HG02938 (cell line): ENCODE measurements at regions not wholly inside any gene's neighbourhood (a gene's known extent, or its start where the extent isn't known, plus 50 kb on each side); places are given as distances from the start of the nearest gene placed in this dataset.
A peak's percentile ranks its signal among the peaks of the same experiment; 100 is the strongest.

Source experiments
- ATAC-seq: cut with Tn5 transposase; IDR thresholded peaks from one replicate; pipeline ENCODE4 v1.9.1; 2021; ENCODE audit warnings: mild to moderate bottlenecking, moderate library complexity; ENCODE audit not compliant: unreplicated experiment

DNA sequence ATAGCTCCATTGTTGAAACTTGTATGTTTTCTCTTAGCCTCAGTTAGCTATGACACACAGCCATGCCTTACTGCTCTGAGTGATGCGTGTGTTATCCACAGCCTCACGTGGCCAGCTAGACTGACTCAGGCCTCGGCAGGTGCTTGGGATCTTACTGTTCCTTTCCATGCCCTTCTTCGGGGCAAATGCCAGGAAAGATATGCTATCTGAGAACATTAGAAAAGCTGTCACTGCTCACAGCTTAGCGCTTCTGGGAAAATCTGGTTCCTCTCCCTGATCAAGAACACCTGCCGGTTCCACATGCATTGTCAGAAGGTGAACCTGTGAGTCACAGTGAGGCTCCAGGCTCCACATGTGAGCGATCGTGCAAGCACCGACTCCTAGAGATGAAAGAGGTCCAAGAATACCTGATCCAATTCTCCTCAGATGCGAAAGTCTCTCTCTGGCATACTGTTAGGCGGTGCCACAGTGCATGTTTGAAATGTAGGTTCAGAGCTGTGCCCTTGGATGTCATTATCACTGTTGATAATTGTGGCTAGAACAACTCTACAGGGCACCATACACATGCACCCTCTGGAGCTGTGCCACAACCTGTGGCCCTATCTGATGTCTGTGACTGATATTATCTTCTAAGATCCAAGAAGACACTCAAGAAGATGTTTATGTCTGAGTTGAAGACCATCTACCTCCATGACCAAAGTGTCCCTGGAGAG, 247.8 kb upstream of the IGFBP3 start:
- ATAC-seq = no peak

GRCh38 chr7:46168231-46168630, 247.2 kb upstream of the IGFBP3 start:
- no peak for ATAC-seq

DNA sequence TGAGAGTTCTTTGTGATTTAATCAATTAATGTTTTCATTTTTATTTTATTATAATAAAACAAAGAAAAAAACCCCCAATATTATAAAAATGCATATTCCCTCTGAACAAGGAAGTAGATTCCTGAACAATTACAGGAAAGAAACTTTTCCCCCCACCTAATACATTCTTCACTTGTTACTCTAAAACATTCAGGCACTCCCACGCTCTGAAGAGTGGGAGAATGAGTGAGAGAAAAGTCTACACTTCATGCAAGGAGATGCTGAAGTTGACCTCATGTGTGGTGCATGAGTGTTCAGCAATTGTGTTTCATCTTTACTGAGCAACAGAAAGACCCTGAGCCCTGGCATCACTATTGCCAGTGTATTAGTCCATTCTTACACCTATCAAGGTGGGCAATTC, 244.2 kb upstream of the IGFBP3 start:
- ATAC-seq = no peak

DNA sequence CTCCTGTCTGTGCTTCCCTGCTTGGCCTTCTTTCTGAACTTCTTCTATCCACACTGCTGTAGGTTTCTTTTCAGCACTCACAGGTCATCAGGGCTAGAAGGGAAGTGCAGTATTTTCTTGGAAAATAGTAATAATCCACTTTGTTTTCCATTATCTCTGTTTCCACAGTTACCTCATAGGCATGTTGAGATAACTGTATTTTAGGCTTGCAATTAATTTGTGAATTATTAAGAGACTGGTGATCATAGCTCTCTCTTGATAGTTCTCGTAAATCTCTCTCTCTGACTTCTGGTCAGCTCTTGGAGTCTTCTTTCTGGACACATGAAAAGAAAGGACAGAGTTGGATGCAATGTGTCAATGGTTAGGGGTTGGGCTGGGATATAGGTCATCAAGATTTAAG, 243.6 kb upstream of the IGFBP3 start:
- no peak for ATAC-seq

DNA sequence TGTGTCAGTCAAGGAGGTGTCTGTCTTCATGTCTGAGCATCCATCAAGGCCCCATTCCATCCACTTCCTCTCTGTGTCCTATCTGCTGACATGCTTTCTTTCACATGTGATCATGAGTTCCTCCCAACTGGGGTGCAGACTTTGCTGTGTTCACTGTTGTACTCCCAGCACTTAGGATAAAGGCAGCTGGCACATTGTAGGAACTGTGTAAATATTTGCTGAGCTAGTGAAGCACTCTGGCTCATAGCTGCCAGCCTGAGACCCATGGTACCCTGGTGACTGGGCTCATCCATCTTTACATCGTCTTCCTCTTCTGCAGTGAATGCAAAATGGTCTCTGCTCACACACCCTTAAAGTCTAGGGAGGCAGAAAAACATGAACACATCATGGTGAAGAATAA, 242.2 kb upstream of the IGFBP3 start:
- no peak for ATAC-seq

GRCh38 chr7:46162609-46163008, 241.5 kb upstream of the IGFBP3 start:
- ATAC-seq = no peak

DNA sequence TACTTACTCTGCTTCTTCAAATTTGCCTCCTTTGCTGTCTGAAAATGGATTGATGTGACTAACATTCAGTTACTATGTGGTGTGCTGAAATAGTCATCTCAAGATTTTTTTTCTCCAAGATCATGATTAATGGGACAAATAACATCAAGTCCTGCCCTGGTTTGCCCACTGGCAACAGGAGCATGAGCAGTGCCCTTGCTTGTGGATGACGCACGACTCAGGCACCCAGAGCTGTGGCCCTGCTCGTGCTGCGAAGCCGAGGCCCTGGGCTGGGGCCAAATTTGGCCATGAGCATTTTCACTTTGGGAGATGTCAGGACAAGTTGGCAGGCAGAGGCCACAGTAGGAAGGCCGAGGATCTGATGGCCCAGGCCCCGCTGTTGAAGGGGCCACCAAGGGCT, 239.8 kb upstream of the IGFBP3 start:
- ATAC-seq = no peak

- ATAC-seq = no peak
Observed at GRCh38 chr7:46157931-46158330, 236.9 kb upstream of the IGFBP3 start.

DNA sequence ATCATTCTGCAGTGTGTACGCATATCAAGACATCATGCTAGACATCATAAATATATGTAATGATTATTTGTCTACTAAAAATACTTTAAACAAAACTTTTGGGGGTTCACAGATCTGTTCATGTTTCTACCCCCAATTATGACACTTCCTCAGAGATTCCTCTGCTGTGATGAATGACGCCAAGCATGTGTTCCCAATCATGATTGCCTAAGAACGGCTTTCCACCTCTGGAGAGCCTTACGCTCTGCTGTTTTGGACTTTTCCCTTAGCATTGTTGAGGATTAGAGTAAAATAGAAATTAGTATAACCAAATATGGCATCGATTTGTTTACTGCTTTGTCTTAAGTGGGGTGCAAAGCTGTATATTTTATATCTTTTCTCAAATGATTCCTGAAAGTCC, 236.3 kb upstream of the IGFBP3 start:
- ATAC-seq = no peak

DNA sequence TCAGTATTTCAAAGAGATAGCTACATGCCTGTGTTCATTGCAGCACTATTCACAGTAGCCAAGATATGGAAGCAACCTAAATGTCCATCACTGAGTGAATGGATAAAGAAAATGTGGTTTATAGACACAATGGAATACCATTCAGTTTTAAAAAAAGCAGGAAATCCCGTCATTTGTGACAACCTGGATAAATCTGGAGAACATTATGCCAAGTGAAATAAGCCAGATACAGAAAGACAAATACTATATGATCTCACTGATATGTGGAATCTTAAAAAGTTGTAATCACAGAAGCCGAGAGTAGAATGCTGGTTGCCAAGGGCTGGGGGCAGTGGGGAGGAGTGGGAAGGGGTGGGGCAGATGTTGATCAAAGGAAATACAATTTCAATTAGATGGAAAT, 235.8 kb upstream of the IGFBP3 start:
- no peak for ATAC-seq

GRCh38 chr7:46156086-46156485, 235.0 kb upstream of the IGFBP3 start:
- ATAC-seq = no peak

- ATAC-seq = no peak
Observed at GRCh38 chr7:46155367-46155766, 234.3 kb upstream of the IGFBP3 start.

DNA sequence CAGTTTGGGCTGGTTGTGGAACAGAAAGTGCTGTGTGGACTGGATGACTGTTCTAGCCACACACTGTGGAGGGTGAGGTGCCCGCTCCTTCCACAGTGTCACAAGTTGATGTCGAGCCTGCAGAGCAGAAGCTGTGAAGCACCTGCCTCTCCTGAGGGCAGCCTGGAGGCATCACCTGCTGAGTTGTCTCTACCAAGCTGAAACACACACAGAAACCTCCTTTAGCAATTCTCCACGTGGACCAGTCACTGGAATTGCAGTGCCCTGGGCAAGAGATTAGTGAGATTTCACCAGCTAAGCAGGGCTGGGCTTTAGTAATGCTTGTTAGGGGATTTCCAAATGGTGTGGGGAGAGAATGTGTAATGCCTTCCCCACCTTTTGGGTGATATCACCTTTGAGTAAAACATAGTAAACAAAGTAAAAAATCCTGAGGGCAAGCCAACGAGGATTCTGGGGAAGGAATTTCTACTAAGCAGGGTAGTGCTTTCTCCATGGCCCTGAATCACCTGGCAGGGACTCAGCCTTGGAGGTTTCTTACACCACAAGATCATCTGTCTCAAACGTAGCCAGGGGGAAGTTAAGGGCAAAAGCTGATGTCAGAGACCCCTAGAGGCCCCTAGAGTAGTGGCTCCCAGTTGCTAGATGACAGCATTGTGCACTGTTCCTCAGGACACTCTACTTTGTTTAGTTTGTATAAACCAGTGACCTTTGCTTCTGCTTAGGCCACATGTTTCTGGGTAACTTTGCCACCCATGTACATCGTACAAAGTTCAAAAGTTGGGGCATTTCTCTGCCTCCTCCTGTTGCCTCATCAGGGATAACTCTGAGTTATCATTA, 233.1 kb upstream of the IGFBP3 start:
- peak; percentile 66 for ATAC-seq

DNA sequence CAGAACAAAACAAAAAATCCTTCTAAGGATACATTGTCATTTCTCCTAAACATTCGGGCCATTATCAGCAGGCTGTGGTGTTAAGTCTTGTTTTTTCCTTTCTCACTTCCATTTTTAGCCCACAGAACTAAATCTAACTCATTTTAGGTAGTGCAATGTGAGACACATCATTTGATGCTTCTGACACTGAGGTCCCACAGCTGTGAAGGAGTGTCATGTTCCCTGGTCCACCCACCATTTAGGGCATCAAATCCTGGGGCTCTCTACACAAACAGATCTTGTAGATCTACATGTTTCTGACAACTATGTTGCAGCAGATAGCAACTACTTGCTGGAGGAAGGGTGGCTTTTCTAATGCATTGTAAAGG, 232.5 kb upstream of the IGFBP3 start:
- ATAC-seq = peak; percentile 34

DNA sequence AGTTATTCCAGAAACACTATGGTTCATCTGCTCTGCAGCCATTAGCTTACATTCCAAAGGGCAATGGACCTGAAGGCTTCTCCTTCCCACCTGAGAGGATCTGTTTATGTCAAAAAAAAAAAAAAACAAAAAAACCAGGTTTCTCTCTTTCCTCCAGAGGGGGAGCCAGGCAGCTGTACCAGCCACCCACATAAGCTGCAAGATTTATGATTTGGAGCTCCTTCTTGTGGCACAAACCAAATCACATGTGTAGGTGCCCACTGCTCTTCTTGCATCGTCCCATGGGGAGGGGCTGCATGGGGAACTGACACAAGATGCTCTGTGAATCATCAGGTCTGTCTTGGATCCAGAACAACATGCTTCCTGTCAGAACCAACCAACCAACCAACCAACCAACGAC, 231.6 kb upstream of the IGFBP3 start:
- no peak for ATAC-seq

- no peak for ATAC-seq
Observed at GRCh38 chr7:46150721-46151120, 229.6 kb upstream of the IGFBP3 start.

DNA sequence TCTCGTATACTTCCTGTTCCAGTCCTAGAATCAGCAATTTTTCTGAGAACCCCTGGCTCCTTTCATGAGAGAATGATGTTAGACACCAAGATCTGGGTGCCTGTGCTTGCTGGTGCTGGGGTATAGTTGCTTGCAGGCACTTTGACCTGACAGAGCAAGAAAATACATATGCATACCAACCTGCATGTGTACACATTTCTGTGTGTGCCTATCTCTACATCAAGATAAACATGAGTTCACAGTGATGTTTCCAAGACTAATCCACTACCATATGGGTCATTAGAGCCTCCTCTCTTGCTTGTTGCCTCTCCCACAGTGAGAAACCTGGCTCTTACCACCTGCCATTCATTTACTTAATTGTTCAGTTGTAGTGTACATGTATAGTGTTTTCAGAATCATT, 229.1 kb upstream of the IGFBP3 start:
- ATAC-seq = no peak

DNA sequence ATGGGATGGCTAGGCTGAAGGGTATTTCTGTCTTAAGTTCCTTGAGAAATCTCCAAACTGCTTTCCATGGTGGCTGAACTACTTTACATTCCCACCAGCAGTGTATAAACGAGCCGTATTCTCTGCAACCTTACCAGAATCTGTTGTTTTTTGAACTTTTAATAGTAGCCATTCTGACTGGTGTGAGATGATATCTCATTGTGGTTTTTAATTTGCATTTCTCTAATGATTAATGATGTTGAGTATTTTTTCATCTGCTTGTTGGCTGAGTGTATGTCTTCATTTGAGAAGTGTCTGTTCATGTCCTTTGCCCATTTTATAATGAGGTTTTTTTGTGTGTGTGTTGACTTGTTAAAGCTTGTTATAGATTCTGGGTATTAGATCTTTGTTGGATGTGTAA, 226.8 kb upstream of the IGFBP3 start:
- ATAC-seq = no peak

DNA sequence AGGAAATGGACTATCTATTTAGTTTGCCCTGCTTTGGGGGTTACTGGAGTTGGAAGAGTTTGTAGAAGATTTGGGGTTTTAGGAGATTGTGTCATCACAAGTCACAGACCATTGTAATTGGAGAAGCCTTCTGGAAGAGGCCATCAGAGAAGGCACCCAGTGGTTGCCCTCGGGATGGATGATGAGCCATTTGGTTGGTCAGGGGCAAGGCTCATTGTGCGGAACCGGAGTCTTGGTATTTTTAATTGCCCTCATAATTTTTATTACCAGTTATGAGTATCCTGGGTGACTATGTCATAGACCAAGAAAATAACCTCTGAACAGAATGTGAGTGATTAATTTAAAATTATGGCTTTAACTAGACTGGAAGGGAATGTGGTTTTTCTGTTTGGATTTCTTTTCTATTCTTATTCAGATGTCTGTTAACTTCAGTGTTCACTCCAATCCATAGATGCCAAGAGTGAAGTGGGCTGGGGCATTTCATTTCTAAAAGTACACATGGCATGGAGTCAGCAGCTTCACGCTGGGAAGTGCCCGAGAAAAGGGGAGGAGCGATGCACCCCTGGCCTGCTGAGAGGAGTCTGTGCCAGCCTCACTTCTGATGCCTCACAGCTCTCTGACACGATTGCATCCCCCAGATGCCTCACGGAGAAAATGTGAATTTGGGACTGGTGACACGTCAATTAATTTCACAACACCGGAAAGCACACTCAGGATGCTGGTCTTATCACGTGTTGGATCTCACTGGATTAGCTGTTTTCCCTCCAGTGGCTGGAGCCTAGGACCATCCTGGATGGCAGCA, 225.6 kb upstream of the IGFBP3 start:
- ATAC-seq = no peak

DNA sequence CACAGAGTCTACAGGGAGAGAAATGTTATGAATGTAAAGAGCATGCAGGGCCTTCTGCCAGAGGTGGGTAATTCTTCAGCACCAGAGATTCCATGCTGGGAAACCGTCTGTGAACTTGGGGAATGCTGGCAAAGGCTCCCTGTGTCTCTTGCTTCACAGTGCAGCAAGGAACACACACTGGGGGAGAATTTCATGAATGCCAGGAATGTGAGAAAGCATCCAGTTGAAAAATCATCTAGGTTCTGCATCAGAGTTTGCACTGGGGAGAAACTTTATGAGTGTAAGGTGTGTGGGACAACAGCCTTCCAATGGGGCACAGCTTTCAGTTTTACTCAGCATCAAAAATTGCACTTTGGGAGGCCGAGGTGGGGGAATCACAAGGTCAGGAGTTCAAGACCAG, 224.3 kb upstream of the IGFBP3 start:
- no peak for ATAC-seq

GRCh38 chr7:46143949-46144917, 223.2 kb upstream of the IGFBP3 start:
- ATAC-seq = no peak
